Activated CD4-positive, alpha-beta T cell treated with anti-CD3 and anti-CD28 coated beads, Interleukin-2, amount 50 U/mL, for 16 hours (primary cell): ENCODE measurements at regions not wholly inside any gene's neighbourhood (a gene's known extent, or its start where the extent isn't known, plus 50 kb on each side); places are given as distances from the start of the nearest gene placed in this dataset.

Source experiments
- DNase-seq: peaks from one replicate; pipeline ENCODE4 v3.0.0-alpha.2; 2020

DNA sequence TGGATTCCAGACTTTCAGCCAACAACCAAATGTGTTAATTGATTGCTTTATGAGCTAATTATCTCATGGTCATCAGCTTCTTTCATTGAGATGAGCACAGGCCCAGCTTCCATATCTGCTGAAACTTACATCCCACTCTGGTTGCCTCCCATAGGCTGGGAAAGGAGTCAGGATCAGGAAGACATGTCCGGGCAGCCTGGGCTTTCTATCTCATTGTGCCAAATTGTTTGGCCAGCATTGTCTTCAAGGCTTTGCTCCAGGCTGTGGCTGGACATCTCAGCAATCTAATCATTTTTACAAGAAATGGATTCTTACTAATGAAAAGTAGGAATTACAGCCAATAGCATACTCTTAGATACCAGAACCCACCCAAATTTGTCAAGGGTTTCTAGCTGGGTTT lies 295.2 kb downstream of the CXCL12 start:
- no peak for DNase-seq

GRCh38 chr10:44087403-44087802 lies 297.5 kb downstream of the CXCL12 start:
- no peak for DNase-seq

GRCh38 chr10:44083719-44084400 lies 301.0 kb downstream of the CXCL12 start:
- no peak for DNase-seq

DNA sequence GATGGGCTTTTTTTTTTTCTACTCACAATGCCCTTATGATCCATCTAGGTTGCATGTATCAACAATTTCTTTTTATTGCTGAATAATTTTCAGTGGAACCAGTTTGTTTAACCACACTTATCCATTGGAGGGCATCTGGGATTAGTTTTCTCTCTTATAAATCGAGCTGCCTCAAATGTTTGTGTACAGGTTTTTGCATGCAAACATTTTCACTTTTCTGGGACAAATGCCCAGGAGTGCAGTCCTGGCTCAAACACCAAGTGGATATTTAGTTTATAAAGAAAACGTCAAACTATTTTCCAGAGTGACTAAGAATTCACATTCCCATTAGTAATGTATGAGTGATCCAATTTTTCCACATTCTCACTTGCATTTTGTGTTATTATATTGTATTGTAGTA lies 313.4 kb downstream of the CXCL12 start:
- DNase-seq: no peak

GRCh38 chr10:44070282-44070681 lies 314.6 kb downstream of the CXCL12 start:
- DNase-seq: no peak

DNA sequence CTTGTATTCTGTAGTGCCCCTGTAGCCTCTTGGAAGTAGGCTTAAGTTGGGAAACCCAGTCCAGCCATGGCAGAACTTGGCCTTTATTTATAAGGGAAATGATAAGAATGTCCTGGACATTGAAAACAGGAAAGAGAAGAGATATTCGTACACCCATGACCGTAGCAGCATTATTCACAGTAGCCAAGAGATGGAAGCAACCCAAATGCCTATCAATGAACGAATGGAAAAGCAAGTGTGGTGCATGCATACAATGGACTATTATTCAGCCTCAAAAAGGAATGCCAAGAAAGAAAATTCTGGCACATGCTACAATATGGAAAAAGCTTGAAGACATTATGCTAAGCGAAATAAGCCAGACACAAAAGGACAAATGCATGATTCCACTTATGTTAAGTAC lies 315.3 kb downstream of the CXCL12 start:
- DNase-seq: no peak

- no peak for DNase-seq
Observed at GRCh38 chr10:44068716-44069482, 316.0 kb downstream of the CXCL12 start.

DNA sequence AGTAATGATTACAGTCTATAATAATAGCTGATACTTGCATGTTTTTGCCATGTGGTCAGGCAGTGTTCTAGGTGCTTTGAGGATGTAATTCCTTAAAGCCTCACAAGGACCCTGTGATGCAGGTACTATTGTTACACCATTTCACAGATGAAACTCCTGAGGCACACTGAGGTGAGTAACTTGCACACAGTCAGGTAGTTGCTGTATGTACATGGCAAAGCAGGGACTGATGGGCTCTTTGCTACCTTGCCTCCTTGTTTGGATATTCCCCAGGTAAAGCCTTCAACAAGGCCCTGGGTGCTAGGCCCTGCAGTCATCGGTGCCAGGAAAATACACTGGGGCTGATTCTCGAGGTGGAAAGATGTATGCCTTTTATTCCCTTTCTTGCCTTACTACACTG lies 317.5 kb downstream of the CXCL12 start:
- no peak for DNase-seq

DNA sequence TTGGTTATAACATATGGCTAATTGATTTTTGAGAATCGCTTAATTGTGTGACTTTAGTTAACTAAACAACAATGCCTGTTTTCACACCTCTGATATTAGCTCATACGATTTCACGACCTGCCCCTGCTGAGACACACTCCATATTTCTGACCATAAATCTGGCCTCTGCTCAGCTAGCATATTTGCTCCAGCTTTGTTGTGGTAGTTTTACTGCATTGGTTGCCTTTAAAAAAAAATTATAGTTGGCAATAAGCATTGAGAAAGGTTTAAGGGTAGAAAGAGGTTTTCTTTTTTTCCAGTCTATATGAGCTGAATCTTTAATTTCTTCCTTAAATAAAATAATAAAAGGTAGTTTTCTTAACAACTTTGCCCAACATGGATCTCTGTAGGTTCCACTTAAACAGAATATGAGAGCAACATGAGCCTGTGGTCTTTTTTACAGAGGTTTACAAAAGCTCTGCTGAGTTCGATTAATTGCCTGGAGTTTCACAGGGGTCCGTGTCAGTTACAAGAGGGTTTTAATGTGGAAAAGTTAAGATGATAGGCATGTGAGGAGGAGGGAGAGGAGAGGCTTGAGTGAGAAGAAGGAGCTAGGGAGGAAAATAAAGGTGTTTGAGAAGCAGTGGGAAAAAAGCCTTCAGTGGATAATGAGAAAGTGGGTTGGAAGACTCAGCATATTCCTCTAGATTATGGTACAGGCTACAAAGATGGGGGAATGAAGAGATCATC lies 318.2 kb downstream of the CXCL12 start:
- no peak for DNase-seq

GRCh38 chr10:44065788-44066526 lies 318.9 kb downstream of the CXCL12 start:
- no peak for DNase-seq

DNA sequence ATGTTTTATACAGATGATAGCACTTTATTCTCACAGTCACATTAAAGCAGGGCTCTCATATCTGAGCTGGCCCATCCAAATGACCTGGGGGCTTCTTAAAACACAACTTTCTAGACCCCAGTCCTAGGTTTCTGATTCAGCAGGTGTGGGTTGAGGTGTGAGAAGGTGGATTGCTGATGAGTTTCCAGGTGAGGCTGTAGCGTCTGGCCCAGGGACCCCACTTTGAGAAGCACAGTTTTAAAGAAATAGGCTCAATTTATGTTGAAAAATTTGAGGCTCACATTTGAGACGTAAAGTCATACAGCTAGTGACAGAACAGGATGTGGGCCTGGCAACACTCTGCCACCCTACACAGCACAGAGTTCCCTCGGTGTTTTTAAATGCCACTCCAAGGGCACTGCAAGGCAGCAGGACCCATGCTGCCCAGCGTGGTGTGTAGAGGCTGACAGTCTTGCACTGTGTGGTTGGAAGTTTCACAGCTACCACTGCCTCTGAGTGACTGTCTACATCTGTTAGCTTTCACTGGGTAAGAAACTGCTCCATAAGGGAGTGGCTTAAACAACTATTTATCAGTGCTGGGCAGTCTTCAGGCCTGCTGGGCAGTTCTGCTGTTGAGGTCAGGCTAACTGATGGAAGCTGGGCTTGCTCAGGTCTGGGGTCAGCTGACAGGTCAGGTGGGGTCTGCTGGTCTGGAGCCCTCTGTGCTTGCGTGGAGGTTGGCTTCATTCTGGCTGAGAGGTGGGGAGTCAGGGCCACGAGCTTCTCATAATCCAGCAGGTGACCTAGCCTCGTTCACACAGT lies 319.7 kb downstream of the CXCL12 start:
- no peak for DNase-seq

DNA sequence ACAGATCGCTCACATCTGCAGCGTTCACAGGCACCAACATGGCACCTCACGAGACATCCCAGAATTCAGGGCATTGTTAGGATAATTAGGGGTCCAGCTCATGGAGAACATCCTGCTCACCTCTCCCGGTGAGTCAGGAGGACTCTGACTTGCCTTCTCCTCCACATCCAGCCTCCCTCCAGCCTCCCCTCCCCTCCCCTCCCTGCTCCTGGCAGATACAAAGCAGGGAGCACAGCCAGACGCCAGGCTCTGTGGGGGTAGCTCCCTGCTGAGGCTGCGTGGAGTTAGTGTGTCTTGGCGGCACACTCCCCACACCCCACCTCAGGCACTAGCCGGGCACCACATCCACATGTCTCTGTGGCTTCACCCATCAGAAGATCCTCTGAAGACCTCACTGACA lies 320.6 kb downstream of the CXCL12 start:
- no peak for DNase-seq

GRCh38 chr10:44063686-44064085 lies 321.2 kb downstream of the CXCL12 start:
- no peak for DNase-seq

GRCh38 chr10:44060719-44061118 lies 324.2 kb downstream of the CXCL12 start:
- no peak for DNase-seq

DNA sequence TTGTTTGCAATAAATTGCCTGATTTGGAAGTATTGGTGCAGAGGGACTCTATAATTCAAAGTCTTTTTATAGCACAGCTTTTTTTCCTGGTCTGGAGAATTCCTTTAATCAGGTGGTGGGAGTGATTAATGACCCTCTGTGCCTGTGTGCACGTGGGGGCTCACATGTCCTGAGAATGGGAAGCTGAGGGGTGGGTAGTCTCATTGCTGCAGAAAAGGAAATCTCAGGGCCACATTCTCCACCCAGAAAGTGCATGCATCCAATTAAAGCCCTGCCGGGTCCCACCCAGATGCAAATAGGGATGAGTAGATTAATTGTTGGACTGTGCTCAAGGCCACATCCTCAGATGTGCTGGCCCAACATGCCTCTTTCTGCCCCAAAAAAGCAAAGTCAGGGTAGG lies 324.7 kb downstream of the CXCL12 start:
- DNase-seq: no peak

GRCh38 chr10:44058259-44058658 lies 326.6 kb downstream of the CXCL12 start:
- no peak for DNase-seq

GRCh38 chr10:44056967-44057805 lies 327.7 kb downstream of the CXCL12 start:
- DNase-seq: no peak

DNA sequence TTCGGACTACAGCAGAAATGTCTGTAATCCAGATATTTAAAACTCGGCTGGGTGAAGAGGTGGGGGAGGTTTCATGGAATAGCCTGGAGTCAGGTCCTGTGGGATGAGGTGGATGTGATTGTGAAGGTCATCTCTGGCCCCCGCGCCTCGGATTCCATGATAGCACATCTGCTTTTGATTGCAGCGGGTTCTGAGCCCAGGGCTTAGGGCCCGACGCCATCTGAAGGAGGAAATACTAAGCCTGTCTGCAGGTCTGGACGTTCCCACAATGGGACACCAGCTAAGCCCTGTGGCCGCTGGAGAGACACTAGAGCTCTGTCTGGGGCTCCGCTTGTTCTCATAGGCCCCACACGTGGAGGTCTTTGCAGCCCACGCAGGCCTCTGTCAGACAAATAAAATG lies 328.7 kb downstream of the CXCL12 start:
- no peak for DNase-seq

GRCh38 chr10:44054046-44054445 lies 330.9 kb downstream of the CXCL12 start:
- no peak for DNase-seq

- DNase-seq: no peak
Observed at GRCh38 chr10:44053391-44053790, 331.5 kb downstream of the CXCL12 start.
